Aorta (tissue), 5 donors: ENCODE measurements at regions not wholly inside any gene's neighbourhood (a gene's known extent, or its start where the extent isn't known, plus 50 kb on each side); places are given as distances from the start of the nearest gene placed in this dataset.

Experiments used
- ATAC-seq: fragments of 200-7000 bp; cut with Tn5 transposase; one replicate; pipeline ENCODE4 v1.9.1; 2022; ENCODE audit warnings: moderate library complexity; ENCODE audit not compliant: low FRiP score
- DNase-seq, 2 donors: peaks; one replicate each; pipeline ENCODE4 v3.0.0-alpha.2; 2020
- H3K27ac ChIP-seq, 2 donors: one replicate each; pipeline ENCODE4 v1.5.1; 2013; ENCODE audit warnings: low read length in 2 of 2, mild to moderate bottlenecking in 2 of 2, moderate library complexity in 2 of 2, control low read depth in 1 of 2, inconsistent platforms in 1 of 2, low read depth in 1 of 2
- H3K27me3 ChIP-seq, 2 donors: one replicate each; pipeline ENCODE4 v1.6.1; 2013; ENCODE audit warnings: control low read depth in 1 of 2, low read length in 1 of 2, mild to moderate bottlenecking in 1 of 2, moderate library complexity in 1 of 2; ENCODE audit not compliant: insufficient read depth in 2 of 2, control insufficient read depth in 1 of 2
- H3K36me3 ChIP-seq, 2 donors: one replicate each; pipeline ENCODE4 v1.6.1; 2013; ENCODE audit warnings: control low read depth in 1 of 2, low read length in 1 of 2, mild to moderate bottlenecking in 1 of 2; ENCODE audit not compliant: insufficient read depth in 2 of 2, control insufficient read depth in 1 of 2
- H3K4me1 ChIP-seq, 2 donors: one replicate each; pipeline ENCODE4 v1.6.1; 2013; ENCODE audit warnings: low read length in 2 of 2, control low read depth in 1 of 2, mild to moderate bottlenecking in 1 of 2, moderate library complexity in 1 of 2; ENCODE audit not compliant: insufficient read depth in 2 of 2, control insufficient read depth in 1 of 2
- H3K4me3 ChIP-seq, 2 donors: one replicate each; pipeline ENCODE4 v1.5.1; 2013; ENCODE audit warnings: low read length in 2 of 2, control low read depth in 1 of 2, mild to moderate bottlenecking in 1 of 2
- H3K9me3 ChIP-seq: one replicate; pipeline ENCODE4 v1.6.1; 2013; ENCODE audit warnings: mild to moderate bottlenecking, low read length; ENCODE audit not compliant: control insufficient read depth
- WGBS, 2 donors: extraction: QIAGEN DNeasy Blood & Tissue Kit; methylation state at CpG; one replicate each; pipeline ENCODE4 v1.1.7; 2013; 5-methylcytosine and 5-hydroxymethylcytosine counted together
- intact Hi-C, 2 donors: fragments of 100-400 bp; cut with DNase I; formaldehyde crosslinking; loops; one replicate each; pipeline versions ENCODE4 v1.14.2 to v1.15.0; 2022
- donor health status: healthy with polysubstance abuse.
- donor health status: Bipolar disorder and iron deficiency.
- donor health status: DM: no; HTN: no; CAD: no.
- donor health status: DM: no; HTN: no; CAD: no.
- donor health status: DM: yes; HTN: yes; CAD: no.

DNA sequence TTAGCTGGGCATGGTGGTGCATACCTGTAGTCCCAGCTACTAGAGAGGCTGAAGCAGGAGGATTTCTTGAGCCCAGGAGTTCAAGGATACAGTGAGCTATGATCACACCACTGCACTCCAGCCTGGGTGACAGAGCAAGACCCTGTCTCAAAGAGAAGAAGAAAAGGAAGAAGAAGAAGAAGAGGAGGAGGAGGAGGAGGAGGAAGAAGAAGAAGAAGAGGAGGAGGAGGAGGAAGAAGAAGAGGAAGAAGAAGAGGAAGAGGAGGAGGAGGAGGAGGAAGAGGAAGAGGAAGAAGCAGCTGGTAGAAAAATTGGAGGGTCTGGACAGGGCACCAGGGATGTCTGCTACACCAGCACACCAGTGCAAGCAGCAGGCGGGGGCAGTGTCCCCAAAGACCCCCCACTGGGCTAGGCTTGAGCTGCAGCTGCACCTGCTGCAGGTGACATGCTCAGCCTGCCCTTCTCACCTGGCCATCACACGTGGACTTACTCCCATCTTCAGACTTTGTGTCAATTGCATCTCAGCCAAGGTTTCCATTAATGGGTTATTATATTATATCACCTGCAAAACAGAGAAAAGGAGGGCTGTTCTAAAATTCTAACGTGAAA, 180.9 kb upstream of the ZNF507 start:
- intact Hi-C loops = no loop called here
- H3K27me3 ChIP-seq = no peaks in the 10 kb centered on the region
- 60 to 82% methylated on average over 3 of the region's 3 CpGs for WGBS, 2 donors
- no peaks in the 10 kb centered on the region for H3K4me1 ChIP-seq
- no peaks in the 10 kb centered on the region for H3K36me3 ChIP-seq
- H3K4me3 ChIP-seq = no peak overlapping the region
- DNase-seq (no peak), ATAC-seq (no peak)
- no peak overlapping the region for H3K27ac ChIP-seq
- peaks cover 2% of the 10 kb centered on the region for H3K9me3 ChIP-seq

DNA sequence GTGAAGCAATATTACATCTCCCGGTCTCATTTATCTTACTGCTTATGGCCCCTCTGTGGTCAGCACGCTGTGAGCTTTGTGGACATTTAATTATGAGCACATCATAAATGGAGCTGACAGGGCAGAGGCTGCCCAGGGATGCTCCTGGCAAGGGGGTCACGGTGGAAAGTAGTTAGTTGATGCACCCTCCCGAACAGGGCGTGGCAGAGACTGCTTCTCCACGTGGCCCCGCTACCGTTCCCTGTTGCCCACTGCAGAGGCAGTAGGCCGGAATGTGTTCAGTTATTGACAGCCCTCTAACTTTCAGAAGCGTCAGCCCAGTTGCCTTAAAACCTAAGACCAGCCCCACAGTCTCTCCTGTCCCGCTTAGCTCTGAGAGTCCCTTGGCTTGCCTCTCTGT, 180.3 kb upstream of the ZNF507 start:
- WGBS, 2 donors = 66 to 67% methylated on average over 11 of the region's 11 CpGs
- Histone ChIP-seq H3K9me3 (peaks cover 2% of the 10 kb centered on the region), H3K27ac (no peak overlapping the region), H3K4me3 (no peak overlapping the region), H3K27me3 (no peaks in the 10 kb centered on the region), H3K4me1 (no peaks in the 10 kb centered on the region), H3K36me3 (no peaks in the 10 kb centered on the region)
- intact Hi-C loops = no loop called here
- DNase-seq (no peak), ATAC-seq (no peak)

DNA sequence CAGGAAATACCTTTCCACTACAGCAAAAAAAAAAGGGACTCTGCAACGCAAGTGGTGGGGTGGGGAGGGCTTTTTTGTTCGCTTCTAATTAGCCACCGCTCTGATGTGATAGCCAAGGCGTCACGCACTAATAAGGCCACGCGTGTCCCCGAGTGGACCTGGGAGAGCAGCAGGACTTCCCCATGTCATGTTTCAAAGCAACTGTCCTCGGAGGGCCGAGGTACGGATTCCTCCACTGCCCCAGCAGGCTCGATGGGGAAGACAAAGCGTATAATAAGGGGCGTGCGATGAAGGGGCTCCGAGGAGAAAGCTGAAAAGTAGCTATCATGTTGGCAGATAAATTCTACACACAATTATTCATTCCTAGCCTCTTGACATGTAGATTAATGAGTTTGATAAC, 179.7 kb upstream of the ZNF507 start:
- DNase-seq (no peak), ATAC-seq (no peak)
- H3K27ac ChIP-seq = no peak overlapping the region
- 70 to 73% methylated on average over 16 of the region's 16 CpGs for WGBS, 2 donors
- no peaks in the 10 kb centered on the region for H3K27me3 ChIP-seq
- H3K4me1 ChIP-seq = no peaks in the 10 kb centered on the region
- H3K9me3 ChIP-seq = peaks cover 2% of the 10 kb centered on the region
- intact Hi-C loops = no loop called here
- no peak overlapping the region for H3K4me3 ChIP-seq
- no peaks in the 10 kb centered on the region for H3K36me3 ChIP-seq

DNA sequence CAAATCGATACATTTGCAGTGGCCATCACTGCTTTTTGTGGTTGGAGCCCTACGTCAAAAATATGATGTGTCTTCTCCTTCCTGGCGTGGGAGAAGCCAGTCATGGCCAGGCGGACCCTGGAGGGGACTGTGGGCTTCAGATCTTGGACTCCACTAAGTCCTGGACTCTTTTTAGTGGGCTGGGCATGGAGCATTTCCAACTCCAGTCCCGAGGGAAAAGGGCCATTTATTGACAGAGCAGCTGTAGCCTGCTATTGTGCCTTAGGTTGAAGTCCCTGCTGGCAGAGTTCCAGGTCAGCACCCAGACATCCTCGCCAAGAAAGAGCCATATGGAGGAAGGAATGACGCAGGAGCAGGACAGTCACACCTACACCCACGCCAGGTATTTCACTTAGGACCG, 179.2 kb upstream of the ZNF507 start:
- Histone ChIP-seq H3K4me3 (no peak overlapping the region), H3K4me1 (no peaks in the 10 kb centered on the region), H3K36me3 (no peaks in the 10 kb centered on the region), H3K27me3 (no peaks in the 10 kb centered on the region), H3K9me3 (peaks cover 2% of the 10 kb centered on the region), H3K27ac (no peak overlapping the region)
- ATAC-seq (no peak), DNase-seq (no peak)
- intact Hi-C loops = no loop called here
- 56 to 62% methylated on average over 9 of the region's 9 CpGs for WGBS, 2 donors

DNA sequence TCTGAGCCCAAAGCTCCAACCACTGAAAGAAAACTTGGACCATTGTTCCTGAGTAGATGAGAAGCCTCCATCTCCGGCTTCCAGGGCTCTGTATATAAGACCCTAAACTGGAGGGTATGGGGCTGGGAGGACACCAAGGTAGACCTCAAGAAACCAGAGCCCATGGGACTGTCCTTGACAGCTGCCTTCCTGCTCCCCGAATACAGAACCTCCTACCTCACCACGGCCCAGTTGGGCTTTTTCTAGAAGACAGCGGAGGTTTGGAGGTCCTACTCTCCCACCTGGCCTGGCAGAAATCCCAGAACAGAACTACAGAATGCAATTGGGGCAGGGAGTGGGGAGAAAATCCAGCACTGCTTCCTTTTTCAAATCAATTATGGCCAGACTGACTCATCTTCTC, 177.3 kb upstream of the ZNF507 start:
- no peak for ATAC-seq
- WGBS, 2 donors = 75 to 78% methylated on average over 4 of the region's 4 CpGs

DNA sequence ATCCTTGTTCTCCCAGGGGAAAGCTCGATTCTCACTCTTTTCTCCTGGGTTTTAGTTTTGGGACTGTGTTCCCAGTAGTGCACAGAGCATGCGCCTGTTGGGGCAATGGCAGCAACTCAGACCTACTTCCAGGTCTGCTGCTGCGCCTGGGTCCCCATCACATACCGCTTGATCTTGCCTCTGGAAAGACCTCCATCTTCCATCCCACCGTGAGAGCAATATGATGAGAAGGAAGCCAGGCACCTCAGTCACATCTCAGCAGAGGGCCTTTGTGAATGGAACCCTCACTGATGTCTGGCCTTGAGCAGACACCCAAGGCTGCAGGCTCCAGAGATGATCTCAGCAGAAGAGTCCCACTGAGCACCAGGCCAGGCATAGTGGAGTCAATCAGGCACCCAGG, 176.8 kb upstream of the ZNF507 start:
- peaks cover 2% of the 10 kb centered on the region for H3K9me3 ChIP-seq
- H3K4me3 ChIP-seq = no peak overlapping the region
- no peak overlapping the region for H3K27ac ChIP-seq
- WGBS, 2 donors = 76 to 80% methylated on average over 5 of the region's 5 CpGs
- intact Hi-C loops = no loop called here
- peaks cover 0 to 2% of the 10 kb centered on the region in 2 donors for H3K27me3 ChIP-seq
- H3K36me3 ChIP-seq = no peaks in the 10 kb centered on the region
- H3K4me1 ChIP-seq = no peaks in the 10 kb centered on the region
- DNase-seq (no peak), ATAC-seq (no peak)

More for the DNA sequence above, 177.3 kb upstream of the ZNF507 start:
- DNase-seq = no peak
- Histone ChIP-seq H3K27ac (no peak overlapping the region), H3K4me1 (no peaks in the 10 kb centered on the region), H3K4me3 (no peak overlapping the region), H3K27me3 (peaks cover 0 to 2% of the 10 kb centered on the region in 2 donors), H3K9me3 (peaks cover 2% of the 10 kb centered on the region), H3K36me3 (no peaks in the 10 kb centered on the region)
- intact Hi-C loops = no loop called here

DNA sequence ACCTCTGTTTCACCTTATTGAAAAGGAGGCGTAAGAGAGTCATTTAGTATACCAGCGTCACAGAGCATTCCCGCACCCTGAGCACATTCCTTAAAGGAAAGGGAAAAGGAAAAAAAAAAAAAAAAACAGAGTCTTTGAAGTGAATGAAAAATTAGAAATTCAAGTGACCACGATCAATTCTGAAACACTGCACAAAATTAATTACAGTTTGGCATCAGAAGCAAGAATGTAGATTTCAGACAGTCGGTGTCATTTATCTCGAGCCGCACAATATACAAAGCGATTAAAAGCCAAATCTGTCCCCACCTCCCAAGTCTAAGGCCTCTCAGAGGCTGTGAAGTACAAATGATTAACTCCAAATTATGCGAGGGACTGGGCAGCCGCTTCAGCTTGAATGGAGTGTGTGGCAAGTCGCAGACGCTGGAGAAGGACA, 173.7 kb upstream of the ZNF507 start:
- H3K36me3 ChIP-seq = no peaks in the 10 kb centered on the region
- intact Hi-C loops = no loop called here

DNA sequence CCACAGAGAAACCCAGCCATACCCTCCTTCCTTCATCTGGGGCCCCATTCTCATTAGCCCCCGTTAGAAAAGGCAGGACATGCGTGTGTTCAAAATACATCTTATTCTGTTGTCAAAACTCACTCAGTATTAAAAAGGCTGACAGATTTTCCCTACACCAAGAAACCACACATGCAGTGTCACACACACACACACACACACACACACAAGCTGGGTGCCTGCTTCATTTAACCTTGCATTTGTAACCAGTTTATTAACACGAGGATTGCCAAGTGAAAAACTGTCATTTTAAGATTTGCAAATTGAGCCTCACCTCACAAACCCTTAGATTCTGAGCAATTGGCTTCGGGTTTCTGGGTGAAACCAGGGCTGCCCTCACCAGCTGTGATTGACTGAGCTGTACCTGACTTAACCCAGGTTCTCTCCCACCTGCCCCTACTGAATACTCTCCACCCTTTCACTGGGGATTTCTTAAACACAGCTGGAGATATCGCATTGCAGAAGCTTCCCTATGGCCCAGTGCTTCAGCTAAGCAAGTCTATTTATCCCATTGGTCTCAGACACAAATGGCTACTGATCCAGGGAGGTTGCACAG, 172.7 kb upstream of the ZNF507 start:
- Histone ChIP-seq H3K4me3 (no peak overlapping the region), H3K27me3 (peaks cover 0 to 2% of the 10 kb centered on the region in 2 donors), H3K4me1 (no peaks in the 10 kb centered on the region), H3K36me3 (no peaks in the 10 kb centered on the region), H3K27ac (no peak overlapping the region), H3K9me3 (peaks cover 5% of the 10 kb centered on the region)
- ATAC-seq = no peak
- 39 to 41% methylated on average over 5 of the region's 5 CpGs for WGBS, 2 donors
- DNase-seq = no peak
- intact Hi-C loops = no loop called here

More for the DNA sequence above, 173.7 kb upstream of the ZNF507 start:
- Histone ChIP-seq H3K4me1 (no peaks in the 10 kb centered on the region), H3K27ac (no peak overlapping the region), H3K27me3 (peaks cover 0 to 2% of the 10 kb centered on the region in 2 donors), H3K4me3 (no peak overlapping the region), H3K9me3 (peaks cover 3% of the 10 kb centered on the region)
- 8 to 16% methylated on average over 12 of the region's 12 CpGs for WGBS, 2 donors
- no peak for DNase-seq
- ATAC-seq = no peak

DNA sequence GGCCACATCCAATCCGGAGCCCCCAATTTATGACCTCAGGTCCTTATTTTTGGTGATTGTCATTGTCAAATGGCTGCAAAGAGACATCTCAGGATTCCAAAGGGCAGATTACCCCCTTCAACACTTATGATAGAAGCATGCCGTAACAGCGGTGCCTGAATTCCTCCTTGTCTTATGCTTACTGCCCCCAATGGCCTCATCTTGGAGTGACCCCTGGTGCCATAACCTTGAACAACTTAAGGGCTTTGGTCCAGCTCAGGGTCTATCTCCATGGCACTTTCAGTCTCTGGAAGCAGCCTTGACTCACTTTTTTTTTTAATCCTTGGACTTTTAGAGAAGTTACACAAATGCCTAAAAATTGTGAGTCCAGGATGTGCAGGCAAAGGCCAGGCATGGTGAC, 171.6 kb upstream of the ZNF507 start:
- intact Hi-C loops = no loop called here
- H3K36me3 ChIP-seq = no peaks in the 10 kb centered on the region
- peaks cover 5% of the 10 kb centered on the region for H3K9me3 ChIP-seq
- 81 to 83% methylated on average over 3 of the region's 3 CpGs for WGBS, 2 donors
- H3K4me1 ChIP-seq = no peaks in the 10 kb centered on the region
- H3K27me3 ChIP-seq = peaks cover 0 to 2% of the 10 kb centered on the region in 2 donors
- no peak overlapping the region for H3K4me3 ChIP-seq
- ATAC-seq = no peak
- H3K27ac ChIP-seq = no peak overlapping the region
- DNase-seq = no peak
